SJCRH30 (cell line): ENCODE measurements at regions not wholly inside any gene's neighbourhood (a gene's known extent, or its start where the extent isn't known, plus 50 kb on each side); places are given as distances from the start of the nearest gene placed in this dataset.
A peak's percentile ranks its signal among the peaks of the same experiment; 100 is the strongest.

ENCODE experiments used
- DNase-seq, 2 experiments: peaks; one replicate each; pipeline ENCODE4 v3.0.0-alpha.2; 2015 to 2020
- H3K27ac ChIP-seq: fragments of 250-450 bp; sonication (Bioruptor Pico); 2 replicates; pipeline ENCODE4 v1.5.1; 2020; ENCODE audit warnings: mild to moderate bottlenecking, moderate library complexity
- H3K27me3 ChIP-seq: fragments of 250-450 bp; sonication (Bioruptor Pico); 2 replicates; pipeline ENCODE4 v1.5.1; 2020; ENCODE audit warnings: mild to moderate bottlenecking, moderate library complexity
- H3K36me3 ChIP-seq: fragments of 250-450 bp; sonication (Bioruptor Pico); 2 replicates; pipeline ENCODE4 v1.5.1; 2020; ENCODE audit warnings: mild to moderate bottlenecking, moderate library complexity
- H3K4me1 ChIP-seq: fragments of 250-450 bp; sonication (Bioruptor Pico); 2 replicates; pipeline ENCODE4 v1.5.1; 2020; ENCODE audit warnings: mild to moderate bottlenecking, moderate library complexity
- H3K4me3 ChIP-seq: fragments of 250-450 bp; sonication (Bioruptor Pico); 2 replicates; pipeline ENCODE4 v1.5.1; 2020; ENCODE audit warnings: mild to moderate bottlenecking, moderate library complexity
- H3K9me3 ChIP-seq: fragments of 250-450 bp; sonication (Bioruptor Pico); replicated peaks from 2 replicates; pipeline ENCODE4 v1.5.1; 2020; ENCODE audit warnings: mild to moderate bottlenecking, moderate library complexity

GRCh38 chr13:107124730-107125129 lies 556.8 kb upstream of the ARGLU1 start:
- no peak overlapping the region for H3K4me3 ChIP-seq
- H3K4me1 ChIP-seq: no peaks in the 10 kb centered on the region
- H3K27me3 ChIP-seq: no peaks in the 10 kb centered on the region
- no peaks in the 10 kb centered on the region for H3K9me3 ChIP-seq
- H3K36me3 ChIP-seq: no peaks in the 10 kb centered on the region
- H3K27ac ChIP-seq: no peak overlapping the region
- no peak for DNase-seq

GRCh38 chr13:107124129-107124718 lies 556.3 kb upstream of the ARGLU1 start:
- peak in 1 of 2 experiments; percentile 54 for DNase-seq
- no peaks in the 10 kb centered on the region for H3K4me1 ChIP-seq
- H3K27ac ChIP-seq: no peak overlapping the region
- H3K27me3 ChIP-seq: no peaks in the 10 kb centered on the region
- H3K36me3 ChIP-seq: no peaks in the 10 kb centered on the region
- no peaks in the 10 kb centered on the region for H3K9me3 ChIP-seq
- H3K4me3 ChIP-seq: no peak overlapping the region

GRCh38 chr13:107121793-107122192 lies 553.9 kb upstream of the ARGLU1 start:
- Histone ChIP-seq H3K9me3 (no peaks in the 10 kb centered on the region), H3K27me3 (no peaks in the 10 kb centered on the region), H3K4me3 (no peak overlapping the region), H3K4me1 (no peaks in the 10 kb centered on the region), H3K36me3 (no peaks in the 10 kb centered on the region), H3K27ac (no peak overlapping the region)
- DNase-seq: no peak

GRCh38 chr13:107119989-107120881 lies 552.3 kb upstream of the ARGLU1 start:
- Histone ChIP-seq H3K4me1 (no peaks in the 10 kb centered on the region), H3K27me3 (no peaks in the 10 kb centered on the region), H3K4me3 (no peak overlapping the region), H3K36me3 (no peaks in the 10 kb centered on the region), H3K27ac (no peak overlapping the region), H3K9me3 (no peaks in the 10 kb centered on the region)
- DNase-seq: no peak

GRCh38 chr13:107118506-107118905 lies 550.6 kb upstream of the ARGLU1 start:
- DNase-seq: no peak
- Histone ChIP-seq H3K27me3 (no peaks in the 10 kb centered on the region), H3K27ac (no peak overlapping the region), H3K4me3 (no peak overlapping the region), H3K4me1 (no peaks in the 10 kb centered on the region), H3K36me3 (no peaks in the 10 kb centered on the region), H3K9me3 (no peaks in the 10 kb centered on the region)

GRCh38 chr13:107117327-107118012 lies 549.5 kb upstream of the ARGLU1 start:
- H3K27ac ChIP-seq: no peak overlapping the region
- DNase-seq: no peak
- H3K4me1 ChIP-seq: no peaks in the 10 kb centered on the region
- no peaks in the 10 kb centered on the region for H3K9me3 ChIP-seq
- H3K4me3 ChIP-seq: no peak overlapping the region
- H3K36me3 ChIP-seq: no peaks in the 10 kb centered on the region
- H3K27me3 ChIP-seq: no peaks in the 10 kb centered on the region

GRCh38 chr13:107113387-107113786 lies 545.5 kb upstream of the ARGLU1 start:
- H3K27me3 ChIP-seq: no peaks in the 10 kb centered on the region
- H3K36me3 ChIP-seq: no peaks in the 10 kb centered on the region
- DNase-seq: no peak
- no peaks in the 10 kb centered on the region for H3K9me3 ChIP-seq
- H3K27ac ChIP-seq: no peak overlapping the region
- H3K4me3 ChIP-seq: no peak overlapping the region
- H3K4me1 ChIP-seq: no peaks in the 10 kb centered on the region

GRCh38 chr13:107111248-107111647 lies 543.3 kb upstream of the ARGLU1 start:
- H3K36me3 ChIP-seq: no peaks in the 10 kb centered on the region
- no peak overlapping the region for H3K4me3 ChIP-seq
- no peaks in the 10 kb centered on the region for H3K9me3 ChIP-seq
- no peaks in the 10 kb centered on the region for H3K4me1 ChIP-seq
- DNase-seq: no peak
- no peak overlapping the region for H3K27ac ChIP-seq
- no peaks in the 10 kb centered on the region for H3K27me3 ChIP-seq

GRCh38 chr13:107104631-107105030 lies 536.7 kb upstream of the ARGLU1 start:
- no peak overlapping the region for H3K4me3 ChIP-seq
- no peaks in the 10 kb centered on the region; the same call in 1 of the 2 replicates for H3K4me1 ChIP-seq
- no peaks in the 10 kb centered on the region for H3K27me3 ChIP-seq
- no peaks in the 10 kb centered on the region for H3K36me3 ChIP-seq
- no peak for DNase-seq
- H3K27ac ChIP-seq: no peak overlapping the region
- H3K9me3 ChIP-seq: no peaks in the 10 kb centered on the region

GRCh38 chr13:107102676-107103075 lies 534.7 kb upstream of the ARGLU1 start:
- Histone ChIP-seq H3K27ac (no peak overlapping the region), H3K27me3 (no peaks in the 10 kb centered on the region), H3K9me3 (no peaks in the 10 kb centered on the region), H3K4me3 (no peak overlapping the region), H3K36me3 (no peaks in the 10 kb centered on the region), H3K4me1 (no peaks in the 10 kb centered on the region; the same call in 1 of the 2 replicates)
- no peak for DNase-seq

- Histone ChIP-seq H3K27ac (no peak overlapping the region), H3K4me1 (no peaks in the 10 kb centered on the region; the same call in 1 of the 2 replicates), H3K36me3 (no peaks in the 10 kb centered on the region), H3K27me3 (no peaks in the 10 kb centered on the region), H3K4me3 (no peak overlapping the region), H3K9me3 (no peaks in the 10 kb centered on the region)
- no peak for DNase-seq
Measured at GRCh38 chr13:107099661-107100060, 531.7 kb upstream of the ARGLU1 start.

GRCh38 chr13:107097916-107098315 lies 530.0 kb upstream of the ARGLU1 start:
- Histone ChIP-seq H3K4me1 (no peaks in the 10 kb centered on the region), H3K27me3 (no peaks in the 10 kb centered on the region), H3K36me3 (no peaks in the 10 kb centered on the region), H3K27ac (no peak overlapping the region), H3K4me3 (no peak overlapping the region), H3K9me3 (no peaks in the 10 kb centered on the region)
- no peak for DNase-seq

GRCh38 chr13:107095876-107096275 lies 527.9 kb upstream of the ARGLU1 start:
- DNase-seq: no peak
- H3K36me3 ChIP-seq: no peaks in the 10 kb centered on the region
- no peak overlapping the region for H3K4me3 ChIP-seq
- no peaks in the 10 kb centered on the region for H3K27me3 ChIP-seq
- H3K27ac ChIP-seq: no peak overlapping the region
- H3K4me1 ChIP-seq: no peaks in the 10 kb centered on the region
- no peaks in the 10 kb centered on the region for H3K9me3 ChIP-seq

GRCh38 chr13:107091861-107092260 lies 523.9 kb upstream of the ARGLU1 start:
- DNase-seq: no peak
- no peaks in the 10 kb centered on the region for H3K4me1 ChIP-seq

GRCh38 chr13:107091428-107091827 lies 523.5 kb upstream of the ARGLU1 start:
- DNase-seq: no peak

More at GRCh38 chr13:107091861-107092260, 523.9 kb upstream of the ARGLU1 start:
- Histone ChIP-seq H3K4me3 (no peak overlapping the region), H3K27me3 (no peaks in the 10 kb centered on the region), H3K27ac (no peak overlapping the region), H3K9me3 (no peaks in the 10 kb centered on the region), H3K36me3 (no peaks in the 10 kb centered on the region)

More at GRCh38 chr13:107091428-107091827, 523.5 kb upstream of the ARGLU1 start:
- no peak overlapping the region for H3K27ac ChIP-seq
- H3K27me3 ChIP-seq: no peaks in the 10 kb centered on the region
- no peaks in the 10 kb centered on the region for H3K36me3 ChIP-seq
- H3K9me3 ChIP-seq: no peaks in the 10 kb centered on the region
- no peak overlapping the region for H3K4me3 ChIP-seq
- H3K4me1 ChIP-seq: no peaks in the 10 kb centered on the region
